SK-N-SH treated with all-trans-retinoic acid at 6 μM for 48 hours (cell line): ENCODE measurements at regions not wholly inside any gene's neighbourhood (a gene's known extent, or its start where the extent isn't known, plus 50 kb on each side); places are given as distances from the start of the nearest gene placed in this dataset.

Experiments used
- ATAC-seq: fragments of 200-7000 bp; cut with Tn5 transposase; 3 replicates; pipeline ENCODE4 v1.9.1; 2020; ENCODE audit warnings: mild to moderate bottlenecking, moderate library complexity
- ARNTL ChIP-seq: fragments of 450-650 bp; formaldehyde crosslinking; IDR thresholded peaks from 2 replicates; pipeline ENCODE4 v1.5.0; 2020; ENCODE audit warnings: low read depth, mild to moderate bottlenecking, moderate library complexity, borderline replicate concordance
- BACH2 ChIP-seq: fragments of 250-450 bp; sonication (Bioruptor Pico); IDR thresholded peaks from 2 replicates; pipeline ENCODE4 v1.9.0; 2021; ENCODE audit warnings: mild to moderate bottlenecking, borderline replicate concordance
- ESRRG ChIP-seq: fragments of 250-450 bp; sonication (Bioruptor Pico); IDR thresholded peaks from 2 replicates; pipeline ENCODE4 v1.6.1; 2021; ENCODE audit warnings: mild to moderate bottlenecking
- GLIS3 ChIP-seq: fragments of 250-450 bp; sonication (Bioruptor Pico); IDR thresholded peaks from 2 replicates; pipeline ENCODE4 v1.5.0; 2020; ENCODE audit warnings: mild to moderate bottlenecking, moderate library complexity
- ISL1 ChIP-seq: fragments of 250-450 bp; sonication (Bioruptor Pico); IDR thresholded peaks from 2 replicates; pipeline ENCODE4 v2.1.2; 2022; ENCODE audit warnings: mild to moderate bottlenecking, moderate library complexity
- PPARA ChIP-seq: fragments of 250-450 bp; sonication (Bioruptor Pico); IDR thresholded peaks from 2 replicates; pipeline ENCODE4 v1.5.0; 2020; ENCODE audit warnings: mild to moderate bottlenecking, borderline replicate concordance
- RARB ChIP-seq: fragments of 250-450 bp; sonication (Bioruptor Pico); IDR thresholded peaks from 2 replicates; pipeline ENCODE4 v1.8.0; 2021; ENCODE audit warnings: mild to moderate bottlenecking, moderate library complexity
- SNAI2 ChIP-seq: fragments of 250-450 bp; sonication (Bioruptor Pico); IDR thresholded peaks from 2 replicates; pipeline ENCODE4 v1.5.0; 2020; ENCODE audit warnings: mild to moderate bottlenecking, moderate library complexity
- TCF4 ChIP-seq: fragments of 250-450 bp; sonication (Bioruptor Pico); IDR thresholded peaks from 2 replicates; pipeline ENCODE4 v1.8.0; 2021; ENCODE audit warnings: mild to moderate bottlenecking, moderate library complexity, borderline replicate concordance
- TOX ChIP-seq: fragments of 250-450 bp; sonication (Bioruptor Pico); IDR thresholded peaks from 2 replicates; pipeline ENCODE4 v1.8.0; 2021; ENCODE audit warnings: mild to moderate bottlenecking, moderate library complexity, borderline replicate concordance
- ZC3H10 ChIP-seq: fragments of 250-450 bp; sonication (Bioruptor Pico); IDR thresholded peaks from 2 replicates; pipeline ENCODE4 v1.5.1; 2021; ENCODE audit warnings: mild to moderate bottlenecking, moderate library complexity
- ZFP3 ChIP-seq: fragments of 250-450 bp; sonication (Bioruptor Pico); IDR thresholded peaks from 2 replicates; pipeline ENCODE4 v1.5.0; 2020; ENCODE audit warnings: mild to moderate bottlenecking, moderate library complexity
- ZNF565 ChIP-seq: fragments of 450-650 bp; formaldehyde crosslinking; conservative IDR thresholded peaks from 2 replicates; pipeline ENCODE4 v1.5.0; 2020; ENCODE audit warnings: low read depth, mild to moderate bottlenecking, moderate library complexity
- ZNF70 ChIP-seq: fragments of 450-650 bp; formaldehyde crosslinking; IDR thresholded peaks from 2 replicates; pipeline ENCODE4 v1.5.0; 2020; ENCODE audit warnings: mild to moderate bottlenecking, moderate library complexity
- ZNF8 ChIP-seq: fragments of 450-650 bp; formaldehyde crosslinking; IDR thresholded peaks from 2 replicates; pipeline ENCODE4 v1.5.0; 2020; ENCODE audit warnings: mild to moderate bottlenecking, moderate library complexity
- TF ChIP-seq, protein P1 (sequence below): fragments of 250-450 bp; sonication (Bioruptor Pico); IDR thresholded peaks from 2 replicates; pipeline ENCODE4 v1.5.0; 2020; ENCODE audit warnings: mild to moderate bottlenecking, moderate library complexity
- TF ChIP-seq, protein P2 (sequence below): fragments of 250-450 bp; sonication (Bioruptor Pico); IDR thresholded peaks from 2 replicates; pipeline ENCODE4 v1.5.1; 2021; ENCODE audit warnings: mild to moderate bottlenecking, moderate library complexity
- TF ChIP-seq, protein P3 (sequence below): fragments of 250-450 bp; sonication (Bioruptor Pico); IDR thresholded peaks from 2 replicates; pipeline ENCODE4 v1.8.0; 2021; ENCODE audit warnings: low read depth, mild to moderate bottlenecking, moderate library complexity, borderline replicate concordance
- TF ChIP-seq, protein P4 (sequence below): fragments of 250-450 bp; sonication (Bioruptor Pico); IDR thresholded peaks from 2 replicates; pipeline ENCODE4 v1.5.1; 2020; ENCODE audit warnings: low read depth, mild to moderate bottlenecking, moderate library complexity

DNA sequence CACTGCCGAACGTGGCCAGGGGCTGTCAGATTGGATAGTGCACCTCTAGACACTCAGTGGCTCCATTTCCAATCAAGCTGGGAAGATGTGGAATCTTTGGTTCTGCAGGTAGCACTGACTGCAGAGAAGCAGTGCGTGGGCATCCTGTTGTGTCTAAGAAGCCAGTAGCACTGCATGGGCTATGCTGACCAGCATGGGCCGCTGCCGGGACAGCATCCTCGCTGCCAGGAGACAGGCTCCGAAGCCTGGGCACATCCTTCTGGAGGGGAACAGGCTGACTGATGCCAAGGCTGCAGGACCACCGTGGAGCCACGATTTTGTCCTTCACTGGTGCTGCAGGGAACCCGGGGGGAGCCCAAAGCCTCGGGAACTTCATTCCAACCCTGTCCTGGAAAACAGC is 649.4 kb downstream of the NPHP4 start:
- no peak for ATAC-seq
- TF ChIP-seq ZNF8 (CRISPR knock-in tag) = no peak
- no peak for TF ChIP-seq RARB (CRISPR knock-in tag)
- TF ChIP-seq, protein P1, sequence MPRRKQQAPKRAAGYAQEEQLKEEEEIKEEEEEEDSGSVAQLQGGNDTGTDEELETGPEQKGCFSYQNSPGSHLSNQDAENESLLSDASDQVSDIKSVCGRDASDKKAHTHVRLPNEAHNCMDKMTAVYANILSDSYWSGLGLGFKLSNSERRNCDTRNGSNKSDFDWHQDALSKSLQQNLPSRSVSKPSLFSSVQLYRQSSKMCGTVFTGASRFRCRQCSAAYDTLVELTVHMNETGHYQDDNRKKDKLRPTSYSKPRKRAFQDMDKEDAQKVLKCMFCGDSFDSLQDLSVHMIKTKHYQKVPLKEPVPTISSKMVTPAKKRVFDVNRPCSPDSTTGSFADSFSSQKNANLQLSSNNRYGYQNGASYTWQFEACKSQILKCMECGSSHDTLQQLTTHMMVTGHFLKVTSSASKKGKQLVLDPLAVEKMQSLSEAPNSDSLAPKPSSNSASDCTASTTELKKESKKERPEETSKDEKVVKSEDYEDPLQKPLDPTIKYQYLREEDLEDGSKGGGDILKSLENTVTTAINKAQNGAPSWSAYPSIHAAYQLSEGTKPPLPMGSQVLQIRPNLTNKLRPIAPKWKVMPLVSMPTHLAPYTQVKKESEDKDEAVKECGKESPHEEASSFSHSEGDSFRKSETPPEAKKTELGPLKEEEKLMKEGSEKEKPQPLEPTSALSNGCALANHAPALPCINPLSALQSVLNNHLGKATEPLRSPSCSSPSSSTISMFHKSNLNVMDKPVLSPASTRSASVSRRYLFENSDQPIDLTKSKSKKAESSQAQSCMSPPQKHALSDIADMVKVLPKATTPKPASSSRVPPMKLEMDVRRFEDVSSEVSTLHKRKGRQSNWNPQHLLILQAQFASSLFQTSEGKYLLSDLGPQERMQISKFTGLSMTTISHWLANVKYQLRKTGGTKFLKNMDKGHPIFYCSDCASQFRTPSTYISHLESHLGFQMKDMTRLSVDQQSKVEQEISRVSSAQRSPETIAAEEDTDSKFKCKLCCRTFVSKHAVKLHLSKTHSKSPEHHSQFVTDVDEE = no peak
- TF ChIP-seq ISL1 (CRISPR knock-in tag) = no peak
- TF ChIP-seq BACH2 (CRISPR knock-in tag) = no peak
- TF ChIP-seq, protein P2, sequence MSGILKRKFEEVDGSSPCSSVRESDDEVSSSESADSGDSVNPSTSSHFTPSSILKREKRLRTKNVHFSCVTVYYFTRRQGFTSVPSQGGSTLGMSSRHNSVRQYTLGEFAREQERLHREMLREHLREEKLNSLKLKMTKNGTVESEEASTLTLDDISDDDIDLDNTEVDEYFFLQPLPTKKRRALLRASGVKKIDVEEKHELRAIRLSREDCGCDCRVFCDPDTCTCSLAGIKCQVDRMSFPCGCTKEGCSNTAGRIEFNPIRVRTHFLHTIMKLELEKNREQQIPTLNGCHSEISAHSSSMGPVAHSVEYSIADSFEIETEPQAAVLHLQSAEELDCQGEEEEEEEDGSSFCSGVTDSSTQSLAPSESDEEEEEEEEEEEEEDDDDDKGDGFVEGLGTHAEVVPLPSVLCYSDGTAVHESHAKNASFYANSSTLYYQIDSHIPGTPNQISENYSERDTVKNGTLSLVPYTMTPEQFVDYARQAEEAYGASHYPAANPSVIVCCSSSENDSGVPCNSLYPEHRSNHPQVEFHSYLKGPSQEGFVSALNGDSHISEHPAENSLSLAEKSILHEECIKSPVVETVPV = no peak
- no peak for TF ChIP-seq ZFP3 (CRISPR knock-in tag)

DNA sequence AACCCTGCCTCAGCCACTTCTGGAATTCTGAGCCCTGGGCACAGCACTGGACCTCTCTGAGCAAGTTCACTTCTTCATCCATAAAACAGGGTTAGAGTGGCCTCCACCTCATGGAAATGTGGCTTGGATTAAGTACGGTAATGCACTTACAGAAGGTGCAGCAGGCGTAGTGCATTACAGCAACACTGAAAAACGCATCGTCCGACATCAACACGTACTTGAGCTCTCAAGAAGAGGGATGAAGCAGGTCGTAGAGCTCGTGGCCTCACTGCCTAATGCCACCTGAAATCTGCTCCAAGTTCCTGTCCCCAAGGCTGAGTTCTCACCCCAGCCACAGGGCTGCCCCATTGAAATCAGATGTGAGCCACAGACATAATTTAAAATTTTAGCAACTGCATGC is 650.1 kb downstream of the NPHP4 start:
- no peak for ATAC-seq
- TF ChIP-seq ESRRG (CRISPR knock-in tag) (no peak), PPARA (CRISPR knock-in tag) (no peak), ARNTL (CRISPR knock-in tag) (no peak), ZNF70 (CRISPR knock-in tag) (no peak), ISL1 (CRISPR knock-in tag) (no peak), TOX (CRISPR knock-in tag) (no peak), TCF4 (no peak), ZNF565 (CRISPR knock-in tag) (no peak), BACH2 (CRISPR knock-in tag) (no peak)
- TF ChIP-seq, protein P3, sequence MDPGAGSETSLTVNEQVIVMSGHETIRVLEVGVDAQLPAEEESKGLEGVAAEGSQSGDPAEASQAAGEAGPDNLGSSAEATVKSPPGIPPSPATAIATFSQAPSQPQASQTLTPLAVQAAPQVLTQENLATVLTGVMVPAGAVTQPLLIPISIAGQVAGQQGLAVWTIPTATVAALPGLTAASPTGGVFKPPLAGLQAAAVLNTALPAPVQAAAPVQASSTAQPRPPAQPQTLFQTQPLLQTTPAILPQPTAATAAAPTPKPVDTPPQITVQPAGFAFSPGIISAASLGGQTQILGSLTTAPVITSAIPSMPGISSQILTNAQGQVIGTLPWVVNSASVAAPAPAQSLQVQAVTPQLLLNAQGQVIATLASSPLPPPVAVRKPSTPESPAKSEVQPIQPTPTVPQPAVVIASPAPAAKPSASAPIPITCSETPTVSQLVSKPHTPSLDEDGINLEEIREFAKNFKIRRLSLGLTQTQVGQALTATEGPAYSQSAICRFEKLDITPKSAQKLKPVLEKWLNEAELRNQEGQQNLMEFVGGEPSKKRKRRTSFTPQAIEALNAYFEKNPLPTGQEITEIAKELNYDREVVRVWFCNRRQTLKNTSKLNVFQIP (CRISPR knock-in tag) = no peak
- TF ChIP-seq, protein P1 = no peak
- TF ChIP-seq, protein P4, sequence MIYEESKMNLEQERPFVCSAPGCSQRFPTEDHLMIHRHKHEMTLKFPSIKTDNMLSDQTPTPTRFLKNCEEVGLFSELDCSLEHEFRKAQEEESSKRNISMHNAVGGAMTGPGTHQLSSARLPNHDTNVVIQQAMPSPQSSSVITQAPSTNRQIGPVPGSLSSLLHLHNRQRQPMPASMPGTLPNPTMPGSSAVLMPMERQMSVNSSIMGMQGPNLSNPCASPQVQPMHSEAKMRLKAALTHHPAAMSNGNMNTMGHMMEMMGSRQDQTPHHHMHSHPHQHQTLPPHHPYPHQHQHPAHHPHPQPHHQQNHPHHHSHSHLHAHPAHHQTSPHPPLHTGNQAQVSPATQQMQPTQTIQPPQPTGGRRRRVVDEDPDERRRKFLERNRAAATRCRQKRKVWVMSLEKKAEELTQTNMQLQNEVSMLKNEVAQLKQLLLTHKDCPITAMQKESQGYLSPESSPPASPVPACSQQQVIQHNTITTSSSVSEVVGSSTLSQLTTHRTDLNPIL (CRISPR knock-in tag) = no peak
- TF ChIP-seq, all 23 proteins: peak for 0

DNA sequence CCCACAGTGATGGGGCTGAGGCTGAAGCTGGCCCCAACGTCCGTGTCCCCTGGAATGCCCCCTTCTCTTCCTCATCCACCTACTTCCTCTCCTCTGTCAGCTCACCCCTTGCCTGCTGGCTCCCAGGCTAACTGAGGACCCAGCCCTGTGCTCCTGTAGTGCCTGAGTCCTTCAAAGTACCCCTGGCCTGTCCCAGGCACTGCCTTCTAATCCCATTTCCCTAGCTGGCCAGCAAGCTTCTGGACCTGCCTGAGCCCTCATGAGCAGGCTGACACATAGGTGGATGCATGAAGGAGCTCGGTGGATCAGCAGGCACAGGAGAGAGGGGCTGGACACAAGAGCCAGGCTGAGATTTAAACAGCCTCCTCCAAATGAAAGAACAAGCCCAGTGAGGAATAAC is 650.8 kb downstream of the NPHP4 start:
- no peak for TF ChIP-seq GLIS3
- TF ChIP-seq BACH2 (CRISPR knock-in tag) = no peak
- no peak for TF ChIP-seq ESRRG (CRISPR knock-in tag)
- TF ChIP-seq SNAI2 = no peak
- TF ChIP-seq ZC3H10 (CRISPR knock-in tag) = no peak
- TF ChIP-seq RARB (CRISPR knock-in tag) = no peak
- TF ChIP-seq TCF4 = no peak
- TF ChIP-seq, protein P3 (CRISPR knock-in tag) = no peak
- TF ChIP-seq, all 23 proteins: peak for 0
- no peak for ATAC-seq
